Osteocyte (in vitro differentiated cells): ENCODE measurements at regions not wholly inside any gene's neighbourhood (a gene's known extent, or its start where the extent isn't known, plus 50 kb on each side); places are given as distances from the start of the nearest gene placed in this dataset.

Source experiments
- DNase-seq: peaks from one replicate; pipeline ENCODE4 v3.0.0; 2021; ENCODE audit warnings: mixed read lengths; ENCODE audit not compliant: unreplicated experiment; ENCODE audit errors: extremely low spot score
- H3K27ac Mint-ChIP-seq: one replicate; pipeline ENCODE4 v1.8.0; 2021; ENCODE audit warnings: mild to moderate bottlenecking, mixed read lengths; ENCODE audit not compliant: unreplicated experiment
- H3K27me3 Mint-ChIP-seq: one replicate; pipeline ENCODE4 v1.8.0; 2021; ENCODE audit warnings: mixed read lengths; ENCODE audit not compliant: unreplicated experiment
- H3K36me3 Mint-ChIP-seq: one replicate; pipeline ENCODE4 v1.8.0; 2021; ENCODE audit warnings: mixed read lengths; ENCODE audit not compliant: unreplicated experiment
- H3K4me1 Mint-ChIP-seq: one replicate; pipeline ENCODE4 v1.8.0; 2021; ENCODE audit warnings: mixed read lengths; ENCODE audit not compliant: unreplicated experiment
- H3K4me3 Mint-ChIP-seq: one replicate; pipeline ENCODE4 v1.8.0; 2021; ENCODE audit warnings: mild to moderate bottlenecking, moderate library complexity, mixed read lengths; ENCODE audit not compliant: unreplicated experiment
- H3K9me3 Mint-ChIP-seq: one replicate; pipeline ENCODE4 v1.8.0; 2021; ENCODE audit warnings: mixed read lengths; ENCODE audit not compliant: unreplicated experiment
- CTCF ChIP-seq: fragments of 200-600 bp; sonication (generic); IDR thresholded peaks from 2 replicates; pipeline ENCODE4 v1.5.0; 2021; ENCODE audit warnings: antibody characterized with exemption, mild to moderate bottlenecking, moderate library complexity

- Mint-ChIP-seq H3K4me3 (no peak overlapping the region), H3K36me3 (no peaks in the 10 kb centered on the region), H3K27ac (no peak overlapping the region), H3K27me3 (peaks cover 5% of the 10 kb centered on the region), H3K4me1 (peaks cover 3% of the 10 kb centered on the region), H3K9me3 (no peaks in the 10 kb centered on the region)
- no peak for TF ChIP-seq CTCF
- DNase-seq, result no peak
Observed at GRCh38 chr3:194851254-194851653, 165.6 kb downstream of the FAM43A start.

- Mint-ChIP-seq H3K4me1 (peaks cover 3% of the 10 kb centered on the region), H3K4me3 (no peak overlapping the region), H3K9me3 (no peaks in the 10 kb centered on the region), H3K27ac (no peak overlapping the region), H3K36me3 (no peaks in the 10 kb centered on the region), H3K27me3 (peaks cover 5% of the 10 kb centered on the region)
- DNase-seq, result no peak
- TF ChIP-seq CTCF, result no peak
Observed at GRCh38 chr3:194851941-194852340, 166.3 kb downstream of the FAM43A start.

GRCh38 chr3:194852345-194852744, 166.7 kb downstream of the FAM43A start:
- peaks cover 9% of the 10 kb centered on the region for H3K27me3 Mint-ChIP-seq
- no peak for DNase-seq
- H3K36me3 Mint-ChIP-seq, result no peaks in the 10 kb centered on the region
- H3K4me1 Mint-ChIP-seq, result peaks cover 5% of the 10 kb centered on the region
- no peak overlapping the region for H3K4me3 Mint-ChIP-seq
- H3K27ac Mint-ChIP-seq, result no peak overlapping the region
- no peak for TF ChIP-seq CTCF
- no peaks in the 10 kb centered on the region for H3K9me3 Mint-ChIP-seq

- peaks cover 6% of the 10 kb centered on the region for H3K4me1 Mint-ChIP-seq
- TF ChIP-seq CTCF, result no peak
- no peak overlapping the region for H3K27ac Mint-ChIP-seq
- H3K4me3 Mint-ChIP-seq, result no peak overlapping the region
- no peaks in the 10 kb centered on the region for H3K36me3 Mint-ChIP-seq
- H3K9me3 Mint-ChIP-seq, result no peaks in the 10 kb centered on the region
- DNase-seq, result no peak
- H3K27me3 Mint-ChIP-seq, result peaks cover 12% of the 10 kb centered on the region
Observed at GRCh38 chr3:194852831-194853508, 167.3 kb downstream of the FAM43A start.

GRCh38 chr3:194854206-194854605, 168.5 kb downstream of the FAM43A start:
- DNase-seq, result no peak
- H3K9me3 Mint-ChIP-seq, result no peaks in the 10 kb centered on the region
- H3K4me3 Mint-ChIP-seq, result no peak overlapping the region
- H3K36me3 Mint-ChIP-seq, result no peaks in the 10 kb centered on the region
- H3K27ac Mint-ChIP-seq, result no peak overlapping the region
- peaks cover 12% of the 10 kb centered on the region for H3K27me3 Mint-ChIP-seq
- H3K4me1 Mint-ChIP-seq, result peaks cover 6% of the 10 kb centered on the region
- TF ChIP-seq CTCF, result no peak
